HEK293T (cell line): ENCODE measurements at regions not wholly inside any gene's neighbourhood (a gene's known extent, or its start where the extent isn't known, plus 50 kb on each side); places are given as distances from the start of the nearest gene placed in this dataset.

Experiments
- ARNT ChIP-seq: fragments of 450-650 bp; IDR thresholded peaks from 2 replicates; pipeline ENCODE4 v1.6.1; 2017; ENCODE audit warnings: mild to moderate bottlenecking
- BHLHE40 ChIP-seq: fragments of 450-650 bp; IDR thresholded peaks from 2 replicates; pipeline ENCODE4 v1.6.1; 2016; ENCODE audit warnings: mild to moderate bottlenecking, moderate library complexity, borderline replicate concordance
- CTBP1 ChIP-seq: fragments of 450-650 bp; IDR thresholded peaks from 2 replicates; pipeline ENCODE4 v1.6.1; 2016; ENCODE audit warnings: borderline replicate concordance
- ELF4 ChIP-seq: fragments of 450-650 bp; IDR thresholded peaks from 2 replicates; pipeline ENCODE4 v1.6.1; 2017; ENCODE audit warnings: antibody characterized with exemption
- FOXA1 ChIP-seq: fragments of 450-650 bp; IDR thresholded peaks from 2 replicates; pipeline ENCODE4 v1.6.1; 2016; ENCODE audit warnings: mild to moderate bottlenecking
- FOXK2 ChIP-seq: fragments of 450-650 bp; IDR thresholded peaks from 2 replicates; pipeline ENCODE4 v1.6.1; 2016; ENCODE audit warnings: mild to moderate bottlenecking
- FOXM1 ChIP-seq: fragments of 450-650 bp; IDR thresholded peaks from 2 replicates; pipeline ENCODE4 v1.6.1; 2017; ENCODE audit warnings: mild to moderate bottlenecking, borderline replicate concordance
- L3MBTL2 ChIP-seq: fragments of 450-650 bp; conservative IDR thresholded peaks from 2 replicates; pipeline ENCODE4 v1.6.1; 2016; ENCODE audit warnings: mild to moderate bottlenecking
- NFRKB ChIP-seq: fragments of 450-650 bp; IDR thresholded peaks from 2 replicates; pipeline ENCODE4 v1.6.1; 2016; ENCODE audit warnings: mild to moderate bottlenecking, moderate library complexity
- PKNOX1 ChIP-seq: fragments of 450-650 bp; IDR thresholded peaks from 2 replicates; pipeline ENCODE4 v1.6.1; 2016
- SP1 ChIP-seq: fragments of 450-650 bp; IDR thresholded peaks from 2 replicates; pipeline ENCODE4 v1.6.1; 2017
- SUZ12 ChIP-seq: fragments of 450-650 bp; IDR thresholded peaks from 2 replicates; pipeline ENCODE4 v1.6.1; 2016; ENCODE audit warnings: mild to moderate bottlenecking
- TARDBP ChIP-seq: fragments of 450-650 bp; IDR thresholded peaks from 2 replicates; pipeline ENCODE4 v1.6.1; 2016
- ZNF384 ChIP-seq: fragments of 450-650 bp; IDR thresholded peaks from 2 replicates; pipeline ENCODE4 v1.6.1; 2016

- TF ChIP-seq SP1: no peak
- TF ChIP-seq FOXA1: no peak
- TF ChIP-seq CTBP1: no peak
- TF ChIP-seq SUZ12: no peak
- no peak for TF ChIP-seq FOXM1
- TF ChIP-seq BHLHE40: no peak
- no peak for TF ChIP-seq TARDBP
- no peak for TF ChIP-seq ELF4
- TF ChIP-seq ZNF384: no peak
- TF ChIP-seq FOXK2: no peak
- no peak for TF ChIP-seq NFRKB
- no peak for TF ChIP-seq PKNOX1
- TF ChIP-seq ARNT: no peak
- no peak for TF ChIP-seq L3MBTL2
Observed at GRCh38 chr20:57939499-57939898, 229.7 kb upstream of the PMEPA1 start.
